GM18868 (cell line): ENCODE measurements at regions not wholly inside any gene's neighbourhood (a gene's known extent, or its start where the extent isn't known, plus 50 kb on each side); places are given as distances from the start of the nearest gene placed in this dataset.
"Not testable (repeated sequence)": the region's sequence is repeated elsewhere in the genome, so short reads cannot be mapped to it uniquely, and the experiment has no call there.

ENCODE experiments used
- ATAC-seq: cut with Tn5 transposase; IDR thresholded peaks from one replicate; pipeline ENCODE4 v1.9.1; 2021; ENCODE audit warnings: mild to moderate bottlenecking, moderate library complexity; ENCODE audit not compliant: unreplicated experiment

DNA sequence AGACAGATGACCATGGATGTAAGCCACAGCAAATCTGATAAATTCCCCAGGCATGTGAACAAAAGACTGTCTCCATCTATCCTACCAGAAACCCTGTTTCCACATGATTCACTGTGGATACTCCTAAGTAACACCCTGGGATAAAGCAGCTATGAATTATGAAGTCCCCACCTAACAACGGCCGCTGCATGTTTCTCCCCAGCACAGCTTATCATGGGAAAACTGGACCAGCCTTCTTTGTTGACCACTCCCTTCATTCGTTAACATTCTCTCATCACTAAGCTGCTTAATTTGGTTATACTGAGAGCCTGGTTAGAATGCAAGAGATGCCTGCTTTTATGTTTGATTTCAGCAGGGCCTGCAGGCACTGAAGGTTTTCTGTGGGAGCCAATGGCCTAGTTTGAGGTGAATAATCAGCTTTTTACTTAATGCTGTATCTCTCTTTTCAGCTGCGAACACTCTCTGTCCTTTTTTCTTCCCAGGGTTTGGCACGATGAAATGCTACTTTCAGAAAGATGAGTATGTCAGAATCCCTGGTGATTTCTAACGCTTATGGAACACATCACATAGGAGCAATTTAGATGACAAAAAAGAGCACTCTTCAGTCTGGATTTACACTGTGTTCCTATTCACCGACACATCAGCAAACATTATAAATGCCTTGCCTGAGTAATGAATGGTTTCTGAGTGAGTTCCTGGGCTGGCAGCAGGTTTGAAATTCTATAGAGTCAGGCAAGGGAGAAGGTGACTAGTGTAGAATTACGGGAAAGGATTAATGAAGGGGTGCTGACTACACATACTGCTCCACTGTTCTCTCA, 318.4 kb upstream of the ZNF608 start:
- no peak for ATAC-seq

DNA sequence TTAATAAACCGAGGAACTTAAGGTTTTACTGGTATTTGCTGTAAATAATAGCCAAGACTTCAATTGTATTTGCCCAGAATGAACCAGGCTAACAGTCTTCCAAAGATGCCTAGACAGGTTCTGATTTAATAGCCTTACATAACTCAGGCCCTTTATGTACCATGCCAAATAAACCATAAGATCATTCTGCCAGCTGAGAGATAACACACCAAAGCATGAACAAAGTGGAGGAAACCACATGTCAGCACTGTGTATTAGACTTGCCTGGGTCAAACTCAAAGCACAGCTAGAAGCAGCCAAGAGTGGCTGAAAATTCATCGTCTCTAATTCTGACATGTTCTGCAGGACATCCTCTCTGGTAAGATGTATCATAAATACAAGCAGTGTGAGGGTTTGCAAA, 319.3 kb upstream of the ZNF608 start:
- ATAC-seq: no peak

DNA sequence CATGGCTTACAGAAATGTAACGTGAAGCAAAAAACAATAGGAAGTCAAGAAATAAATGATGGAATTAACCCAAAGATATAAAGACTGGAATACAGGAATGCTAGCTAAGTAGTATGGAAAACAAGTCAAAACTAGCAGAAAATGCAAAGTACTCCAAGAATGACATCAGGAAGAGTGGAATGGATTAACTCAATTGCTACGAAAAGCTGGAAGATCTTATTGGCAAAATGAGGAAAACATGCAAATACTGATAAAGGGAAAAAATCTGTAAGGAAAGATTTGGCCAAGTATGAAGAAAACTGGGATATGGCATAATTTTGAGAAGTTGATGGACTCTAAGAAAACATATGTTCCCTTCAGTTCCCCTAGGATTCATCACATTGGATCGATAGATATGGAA, 324.5 kb upstream of the ZNF608 start:
- no peak for ATAC-seq

DNA sequence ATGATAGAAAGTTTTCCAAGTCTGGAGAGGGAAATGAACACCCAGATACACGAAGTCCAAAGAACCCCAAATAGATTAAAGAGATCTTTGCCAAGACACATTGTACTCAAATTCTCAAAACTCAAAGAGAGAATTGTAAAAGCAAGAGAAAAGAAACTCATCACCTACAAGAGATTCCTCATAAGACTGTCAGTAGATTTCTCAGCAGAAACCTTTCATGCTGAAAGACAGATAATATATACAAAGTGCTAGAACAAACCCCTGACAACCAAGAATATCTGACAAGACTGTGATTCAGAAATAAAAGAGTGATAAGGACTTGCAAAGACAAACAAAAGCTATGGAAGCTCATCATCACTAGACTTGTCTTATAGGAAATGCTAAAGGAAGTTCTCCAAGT, 326.7 kb upstream of the ZNF608 start:
- ATAC-seq: no peak

DNA sequence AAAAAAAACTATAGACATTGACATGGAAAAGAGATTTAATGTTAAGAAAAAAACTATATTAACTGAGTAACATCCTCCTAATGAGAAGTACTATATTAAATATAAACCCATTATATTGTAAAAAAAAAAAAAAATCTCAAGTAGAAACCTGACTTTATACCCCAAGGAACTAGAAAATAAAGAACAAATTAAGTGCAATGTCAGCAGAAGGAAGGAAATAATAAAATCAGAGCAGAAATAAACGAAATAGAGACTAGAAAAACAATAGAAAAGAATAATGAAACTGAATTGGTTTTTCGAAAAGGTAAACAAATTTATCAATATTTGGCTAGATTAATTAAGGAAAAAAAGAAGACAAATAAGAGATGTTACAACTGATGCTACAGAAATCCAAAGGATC, 329.1 kb upstream of the ZNF608 start:
- no peak for ATAC-seq

DNA sequence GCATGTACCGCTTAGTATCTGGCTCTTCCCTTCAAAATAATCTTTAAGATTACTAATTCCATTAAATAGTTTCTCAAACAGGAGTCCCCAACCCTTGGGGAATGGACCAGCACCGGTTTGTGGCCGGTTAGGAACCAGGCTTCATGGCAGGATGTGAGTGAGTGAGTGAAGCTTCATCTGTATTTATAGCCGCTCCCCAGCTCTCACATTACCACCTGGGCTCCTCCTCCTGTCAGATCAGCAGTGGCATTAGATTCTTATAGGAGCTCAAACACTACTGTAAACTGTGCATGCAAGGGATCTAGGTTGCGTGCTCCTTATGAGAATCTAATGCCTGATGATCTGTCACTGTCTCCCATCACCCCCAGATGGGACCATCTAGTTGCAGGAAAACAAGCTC, 332.6 kb upstream of the ZNF608 start:
- ATAC-seq: not testable (repeated sequence)

DNA sequence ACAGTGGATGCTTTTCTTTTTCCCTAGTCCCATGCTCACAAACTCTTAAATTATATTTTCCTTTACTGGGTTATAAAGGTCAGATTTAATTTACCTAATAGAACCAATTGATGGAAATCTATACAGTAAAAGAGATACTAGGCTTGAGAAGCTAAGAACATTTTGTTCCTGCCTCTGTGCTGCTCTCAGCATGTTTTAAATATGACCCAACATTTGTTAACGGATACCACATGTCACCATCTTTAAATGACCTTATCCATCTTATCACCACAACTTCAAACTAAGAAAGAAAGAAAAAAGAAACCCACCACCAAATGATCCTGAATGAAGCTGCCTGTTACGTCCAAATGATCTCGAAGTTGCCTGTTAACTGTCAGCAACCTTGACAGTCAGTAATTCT, 334.7 kb upstream of the ZNF608 start:
- ATAC-seq: no peak

DNA sequence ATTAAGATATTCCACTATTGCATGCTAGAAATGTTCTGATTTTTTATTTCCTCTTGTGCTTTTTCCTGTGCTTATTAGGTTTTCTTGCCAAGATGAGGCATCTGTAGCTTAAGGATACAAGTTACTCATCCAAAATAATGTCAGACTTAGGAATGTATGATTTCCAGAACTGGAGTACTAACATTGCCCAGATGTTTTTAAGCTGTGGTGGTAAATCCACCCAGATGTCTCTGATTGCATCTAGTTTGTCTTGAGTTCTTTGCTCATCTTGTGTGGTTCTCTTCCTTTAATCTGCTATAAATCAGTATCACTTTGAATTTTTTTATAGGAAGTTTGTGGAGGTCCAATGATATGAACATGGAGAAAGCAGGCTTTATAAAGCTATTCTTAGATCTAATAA, 337.5 kb upstream of the ZNF608 start:
- no peak for ATAC-seq

DNA sequence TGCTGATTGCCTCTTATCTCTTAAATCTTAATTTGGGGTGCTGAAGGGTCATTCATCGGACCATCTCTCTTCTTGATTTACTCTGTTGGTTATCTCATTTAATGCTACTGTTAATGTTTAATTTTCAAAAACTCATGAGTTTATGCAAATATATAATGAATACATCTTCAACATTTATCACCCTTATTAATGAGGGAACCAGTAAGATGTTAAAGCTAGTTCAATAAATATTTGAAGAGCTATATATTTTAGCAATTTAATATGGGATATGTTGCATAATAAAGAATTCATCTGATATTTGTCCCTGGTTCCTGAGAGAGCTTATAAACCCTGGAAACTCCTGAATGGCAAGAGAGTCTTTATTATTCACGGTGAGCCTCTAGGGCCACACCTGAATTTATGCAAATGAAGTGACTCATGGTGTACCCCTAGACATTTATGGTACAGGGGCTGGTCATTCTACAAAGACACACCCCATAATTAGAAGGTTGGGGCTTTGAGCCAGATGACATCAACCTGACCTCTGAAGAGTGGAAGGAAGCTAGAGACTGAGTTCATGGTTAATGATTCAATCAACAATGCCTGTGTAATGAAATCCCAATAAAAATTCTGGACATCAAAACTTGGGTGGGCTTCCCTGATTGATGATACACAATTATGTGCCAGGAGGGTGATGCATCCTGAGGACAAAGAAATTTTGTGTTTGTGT, 339.5 kb upstream of the ZNF608 start:
- no peak for ATAC-seq

DNA sequence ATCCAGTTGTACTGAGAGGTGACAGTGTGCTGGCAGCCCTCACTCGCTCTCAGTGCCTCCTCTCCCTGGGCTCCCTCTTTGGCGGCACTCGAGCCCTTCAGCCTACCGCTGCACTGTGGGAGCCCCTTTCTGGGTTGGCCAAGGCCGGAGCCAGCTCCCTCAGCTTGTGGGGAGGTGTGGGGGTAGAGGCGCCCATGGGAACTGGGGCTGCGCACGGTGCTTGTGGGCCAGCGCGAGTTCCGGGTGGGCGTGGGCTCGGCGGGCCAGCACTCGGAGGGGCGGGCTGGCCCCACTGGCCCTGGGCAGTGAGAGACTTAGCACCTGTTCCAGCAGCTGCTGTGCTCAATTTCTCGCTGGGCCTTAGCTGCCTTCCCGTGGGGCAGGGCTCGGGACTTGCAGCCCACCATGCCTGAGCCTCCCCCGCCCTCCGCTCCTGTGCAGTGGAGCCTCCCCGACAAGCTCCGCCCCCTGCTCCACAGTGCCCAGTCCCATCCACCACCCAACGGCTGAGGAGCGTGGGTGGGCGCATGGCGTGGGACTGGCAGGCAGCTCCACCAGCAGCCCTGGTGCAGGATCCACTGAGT, 342.2 kb upstream of the ZNF608 start:
- no peak for ATAC-seq

DNA sequence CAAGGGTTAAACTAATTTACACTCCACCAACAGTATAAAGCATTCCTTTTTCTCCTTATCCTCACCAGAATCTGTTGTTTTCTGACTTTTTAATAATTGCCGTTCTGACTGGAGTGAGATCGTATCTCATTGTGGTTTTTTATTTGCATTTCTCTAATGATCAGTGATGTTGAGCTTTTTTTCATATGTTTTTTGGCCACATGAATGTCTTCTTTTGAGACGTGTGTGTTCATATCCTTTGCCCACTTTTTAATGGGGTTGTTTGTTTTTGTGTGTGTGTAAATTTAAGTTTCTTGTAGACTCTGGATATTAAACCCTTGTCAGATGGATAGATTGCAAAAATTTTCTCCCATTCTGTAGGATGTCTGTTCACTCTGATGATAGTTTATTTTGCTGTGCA, 345.7 kb upstream of the ZNF608 start:
- ATAC-seq: not testable (repeated sequence)

DNA sequence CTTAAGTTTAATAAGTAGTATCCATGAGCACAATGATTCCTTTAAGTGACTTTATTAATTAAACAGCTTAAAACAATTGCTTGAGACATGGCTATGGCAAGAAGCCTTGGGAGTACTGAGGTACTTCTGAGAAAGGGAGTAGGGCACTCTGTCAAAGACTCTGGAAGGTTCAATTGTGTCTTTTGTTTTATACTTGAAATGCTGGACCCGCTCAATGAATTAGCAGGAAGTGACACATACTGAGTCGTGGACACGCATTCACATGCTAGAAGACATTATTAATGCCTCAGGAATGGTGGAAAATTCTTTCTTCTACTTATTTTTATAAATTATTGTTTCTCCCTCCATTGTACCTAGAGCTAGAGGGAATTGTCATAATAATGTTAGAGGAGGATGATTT, 347.3 kb upstream of the ZNF608 start:
- no peak for ATAC-seq

DNA sequence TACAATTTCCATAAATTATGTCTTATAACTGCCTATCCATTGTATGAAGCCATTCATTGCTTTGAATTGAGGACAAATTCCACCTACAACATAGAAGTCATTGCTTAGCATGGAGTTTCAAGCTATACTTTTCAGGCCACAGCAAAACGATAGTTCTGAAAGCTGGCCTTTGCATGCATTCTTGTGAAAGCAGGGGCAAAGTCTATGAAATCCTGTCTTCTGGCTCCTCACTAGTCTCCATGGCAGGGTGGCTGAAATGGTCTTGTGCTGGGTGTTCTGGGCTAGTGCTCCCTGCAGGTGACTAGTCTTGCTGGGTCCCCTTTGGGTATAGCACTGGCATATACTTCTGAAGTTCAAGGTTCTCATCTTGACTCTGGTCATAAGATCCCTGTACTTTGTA, 353.9 kb upstream of the ZNF608 start:
- ATAC-seq: no peak

DNA sequence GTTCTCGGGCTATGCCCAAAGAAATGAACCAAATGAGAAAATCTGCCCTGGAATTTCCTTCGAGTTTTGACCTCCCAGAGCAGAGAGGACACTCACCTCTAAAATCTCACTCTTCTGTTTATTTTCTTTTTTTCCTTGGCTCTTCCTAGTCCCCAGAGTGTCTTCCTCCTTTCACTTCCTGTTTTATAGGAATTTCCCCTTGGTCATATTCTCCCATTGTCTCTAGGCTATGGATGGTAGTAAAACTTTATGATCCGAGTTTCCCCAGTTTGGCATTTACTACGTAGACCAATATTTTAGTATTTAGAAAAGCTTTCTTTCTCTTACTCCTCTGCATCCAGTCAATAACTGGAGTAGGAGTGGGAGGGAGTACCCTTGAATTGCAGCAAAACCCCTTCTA, 354.5 kb upstream of the ZNF608 start:
- no peak for ATAC-seq

DNA sequence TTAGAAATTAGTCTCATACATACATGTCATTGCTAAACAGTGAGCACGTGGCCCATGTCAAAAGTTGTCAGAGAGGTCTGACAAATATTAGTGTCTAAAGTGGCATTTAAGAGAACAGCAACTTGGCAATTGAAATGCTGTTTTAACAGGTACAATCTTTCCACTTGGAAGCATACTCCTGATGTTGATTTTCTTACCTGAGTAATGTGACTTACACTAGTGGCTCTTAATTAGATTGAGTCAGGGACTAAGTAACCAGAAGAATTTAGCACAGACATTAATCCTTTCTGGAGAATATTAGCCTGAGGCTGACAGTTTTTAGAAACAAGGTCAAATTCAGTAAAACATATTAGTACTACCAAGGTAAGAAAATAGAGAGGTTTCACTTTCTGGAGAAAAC, 357.0 kb upstream of the ZNF608 start:
- ATAC-seq: no peak

DNA sequence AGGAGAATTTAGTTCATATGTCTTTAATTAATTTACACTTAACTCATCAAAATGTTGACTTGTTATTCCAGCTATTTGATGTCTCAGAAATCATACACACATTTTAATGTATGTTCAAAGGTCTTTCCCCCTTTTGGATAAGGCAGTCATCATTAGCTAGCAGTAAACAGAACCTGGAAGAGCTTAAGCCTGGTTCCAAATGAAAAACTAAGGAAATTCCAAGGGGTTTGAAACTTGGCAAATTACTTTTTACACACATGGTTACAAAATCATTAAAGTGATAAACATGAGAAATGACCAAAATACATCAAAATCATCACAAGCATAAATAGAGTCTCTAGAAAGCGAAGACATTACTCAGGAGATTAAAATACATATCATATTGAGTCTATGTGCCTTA, 359.8 kb upstream of the ZNF608 start:
- ATAC-seq: no peak

DNA sequence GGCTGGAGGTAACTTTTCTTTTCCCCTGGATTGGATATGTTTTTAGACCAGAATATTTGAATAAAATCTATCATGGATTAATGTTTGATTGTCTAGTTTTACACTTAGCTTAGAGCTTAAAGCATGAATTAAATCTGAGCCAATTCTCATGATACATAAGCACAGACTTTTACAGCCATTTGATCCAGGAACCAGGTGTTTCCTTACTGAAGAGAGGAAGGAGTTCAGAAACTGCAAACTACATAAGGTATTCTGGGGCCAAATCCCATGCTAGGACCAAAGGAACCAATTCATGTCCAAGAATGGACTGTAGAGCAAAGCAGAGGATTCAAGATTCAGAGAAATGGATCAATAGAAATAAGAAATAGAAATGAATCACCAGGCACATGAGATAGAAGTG, 360.4 kb upstream of the ZNF608 start:
- no peak for ATAC-seq

DNA sequence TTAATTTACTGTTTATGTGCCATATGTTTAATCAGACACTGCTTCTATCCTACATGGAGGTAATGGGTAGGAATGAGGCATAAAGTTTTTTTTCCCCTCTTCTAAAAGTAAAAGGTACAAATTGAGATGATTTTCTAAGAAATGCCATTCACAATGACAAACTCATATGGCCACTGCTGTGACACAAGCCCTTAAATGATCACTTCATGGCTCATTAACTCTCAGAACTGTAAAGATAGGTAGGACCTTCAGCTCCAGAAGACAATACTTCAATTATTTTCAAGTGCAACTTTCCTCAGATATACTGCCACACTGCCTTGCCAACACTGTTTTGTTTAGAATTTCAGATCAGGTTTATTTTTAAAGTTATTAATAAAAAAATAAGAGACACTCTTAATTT, 362.9 kb upstream of the ZNF608 start:
- no peak for ATAC-seq

DNA sequence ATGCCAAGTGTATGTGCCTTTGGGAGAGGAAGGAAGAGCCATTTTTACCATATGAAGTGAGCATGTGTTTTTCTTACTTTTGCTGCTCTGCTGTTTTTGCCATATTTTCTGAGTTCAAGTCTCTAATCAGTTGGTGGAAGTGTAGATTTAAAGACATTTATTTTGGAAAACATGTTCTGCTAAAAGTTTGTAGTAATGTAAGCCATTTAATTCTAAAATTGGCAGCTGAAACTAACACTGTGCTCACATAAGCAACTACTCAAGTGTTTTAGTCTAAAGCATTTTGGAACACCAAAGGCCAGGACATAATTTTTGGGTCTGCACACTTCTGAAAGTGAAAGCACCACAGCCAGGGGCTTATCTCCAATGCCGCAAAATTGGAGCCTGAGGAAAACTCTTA, 363.4 kb upstream of the ZNF608 start:
- no peak for ATAC-seq

DNA sequence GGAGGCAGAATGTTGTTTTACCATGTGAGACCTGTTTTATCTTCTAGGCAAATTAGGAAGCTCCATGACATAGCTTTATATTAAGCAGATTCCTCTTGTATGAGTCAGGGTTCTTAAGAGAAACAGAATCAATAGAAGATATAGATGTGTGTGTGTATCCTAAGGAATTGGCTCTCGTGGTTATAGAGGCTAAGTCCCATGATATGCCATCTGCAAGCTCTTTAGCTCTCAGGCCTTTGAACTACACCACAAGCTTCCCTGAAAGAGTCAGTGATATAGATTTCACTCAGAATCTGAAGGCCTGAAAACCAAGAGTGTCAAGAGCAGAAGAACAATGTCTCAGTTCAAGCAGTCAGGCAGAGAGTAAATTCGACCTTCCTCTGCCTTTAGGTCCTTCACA, 365.8 kb upstream of the ZNF608 start:
- ATAC-seq: no peak

DNA sequence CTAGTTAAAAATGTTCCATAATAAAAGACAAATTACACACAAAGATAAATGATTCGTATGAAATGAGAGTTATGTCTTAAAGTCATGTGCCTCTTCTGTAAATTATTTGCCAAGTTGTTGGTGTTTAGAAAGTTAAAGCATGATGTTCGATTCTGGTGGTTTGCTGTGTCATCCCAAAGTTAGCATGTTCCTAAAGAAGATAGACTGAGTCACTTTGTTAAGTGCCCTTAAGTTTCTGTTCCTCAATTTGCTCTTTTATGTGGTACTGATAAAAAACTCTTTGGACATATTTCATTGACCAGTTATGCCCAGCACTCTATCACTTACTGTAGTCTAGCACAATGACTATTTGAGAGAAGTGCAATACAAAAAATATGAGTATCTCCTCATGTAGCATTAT, 366.9 kb upstream of the ZNF608 start:
- peak; percentile 90 for ATAC-seq

DNA sequence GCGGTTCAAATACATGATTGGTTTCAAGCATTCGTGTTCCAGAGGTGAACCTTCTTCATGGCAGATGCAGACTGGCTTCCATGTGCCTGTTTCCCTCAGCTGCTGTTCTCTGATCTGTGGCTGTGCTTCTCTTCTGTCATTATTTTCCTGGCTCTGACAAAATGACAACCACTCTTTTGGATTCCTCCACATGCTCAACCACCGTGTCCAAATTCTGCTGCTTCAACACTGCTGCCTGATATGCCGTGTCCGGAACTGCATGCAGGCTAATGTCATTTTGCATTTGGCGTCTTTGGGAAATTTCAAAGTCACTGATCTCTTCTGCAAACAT, 368.7 kb upstream of the ZNF608 start:
- ATAC-seq: no peak
